ENCODE measurements at regions not wholly inside any gene's neighbourhood (a gene's known extent, or its start where the extent isn't known, plus 50 kb on each side); places are given as distances from the start of the nearest gene placed in this dataset.

GRCh38 chr3:25171118-25171807, 256.8 kb upstream of the RARB start:
- TF ChIP-seq CTCF (IDR thresholded peaks at IDR 0.05) (no peak), POLR2A (IDR thresholded peaks at IDR 0.05) (no peak)

Measured in testis (tissue), 2 donors.